ENCODE measurements at regions not wholly inside any gene's neighbourhood (a gene's known extent, or its start where the extent isn't known, plus 50 kb on each side); places are given as distances from the start of the nearest gene placed in this dataset.

- Histone ChIP-seq H3K36me3 (ENCODE audit: control insufficient read depth, insufficient read depth, low read length) (no peaks in the 10 kb centered on the region), H3K79me2 (ENCODE audit: control insufficient read depth, insufficient read depth, low read length) (no peaks in the 10 kb centered on the region), H2AFZ (ENCODE audit: low read length) (no peak overlapping the region), H3K4me2 (ENCODE audit: extremely low read depth, insufficient read depth, low read length) (no peak overlapping the region), H3K27ac (ENCODE audit: insufficient read depth, low read length) (no peak overlapping the region), H3K4me1 (ENCODE audit: control insufficient read depth, extremely low read depth, insufficient read depth, low read length) (peaks cover 5% of the 10 kb centered on the region), H3K27me3 (ENCODE audit: control insufficient read depth, insufficient read depth, low read length) (no peaks in the 10 kb centered on the region), H3K4me3 (replicated peaks in 1 of 4; ENCODE audit: control extremely low read depth in 1 of 4, insufficient read depth in 1 of 4, low read depth in 3 of 4, low read length in 4 of 4) (no peak overlapping the region), H3K9ac (ENCODE audit: insufficient read depth, low read length) (no peak overlapping the region), H4K20me1 (ENCODE audit: control insufficient read depth, extremely low read depth, insufficient read depth, low read length) (no peaks in the 10 kb centered on the region), H3K9me3 (ENCODE audit: control insufficient read depth, insufficient read depth, low read depth, low read length) (no peaks in the 10 kb centered on the region)
- no peak for TF ChIP-seq EZH2 (IDR thresholded peaks at IDR 0.05; ENCODE audit: low read length, missing control alignments)
- no peak for TF ChIP-seq CTCF (conservative IDR thresholded peaks at IDR 0.05 in 1 of 2, IDR thresholded peaks at IDR 0.05 in 1 of 2; ENCODE audit: low read depth in 1 of 2, low read length in 2 of 2)
- peak in 1 of 2 donors; percentile 53 for DNase-seq (ENCODE audit: low read depth in 2 of 2)
Observed at GRCh38 chr1:116851846-116852245, 57.9 kb upstream of the PTGFRN start.

- H3K4me1 ChIP-seq (ENCODE audit: control insufficient read depth, extremely low read depth, insufficient read depth, low read length): peaks cover 5% of the 10 kb centered on the region
Observed at GRCh38 chr1:116852367-116852766, 57.3 kb upstream of the PTGFRN start.

GRCh38 chr1:116852910-116853309 lies 56.8 kb upstream of the PTGFRN start:
- no peak for TF ChIP-seq CTCF (conservative IDR thresholded peaks at IDR 0.05 in 1 of 2, IDR thresholded peaks at IDR 0.05 in 1 of 2; ENCODE audit: low read depth in 1 of 2, low read length in 2 of 2)
- TF ChIP-seq EZH2 (IDR thresholded peaks at IDR 0.05; ENCODE audit: low read length, missing control alignments): no peak
- no peak overlapping the region for H3K9ac ChIP-seq (ENCODE audit: insufficient read depth, low read length)
- H3K79me2 ChIP-seq (ENCODE audit: control insufficient read depth, insufficient read depth, low read length): no peaks in the 10 kb centered on the region
- H3K4me2 ChIP-seq (ENCODE audit: extremely low read depth, insufficient read depth, low read length): no peak overlapping the region
- no peak overlapping the region for H3K4me3 ChIP-seq (replicated peaks in 1 of 4; ENCODE audit: control extremely low read depth in 1 of 4, insufficient read depth in 1 of 4, low read depth in 3 of 4, low read length in 4 of 4)
- H3K4me1 ChIP-seq (ENCODE audit: control insufficient read depth, extremely low read depth, insufficient read depth, low read length): peaks cover 5% of the 10 kb centered on the region
- H3K27me3 ChIP-seq (ENCODE audit: control insufficient read depth, insufficient read depth, low read length): no peaks in the 10 kb centered on the region
- H4K20me1 ChIP-seq (ENCODE audit: control insufficient read depth, extremely low read depth, insufficient read depth, low read length): no peaks in the 10 kb centered on the region
- no peaks in the 10 kb centered on the region for H3K36me3 ChIP-seq (ENCODE audit: control insufficient read depth, insufficient read depth, low read length)
- no peaks in the 10 kb centered on the region for H3K9me3 ChIP-seq (ENCODE audit: control insufficient read depth, insufficient read depth, low read depth, low read length)
- no peak overlapping the region for H3K27ac ChIP-seq (ENCODE audit: insufficient read depth, low read length)
- H2AFZ ChIP-seq (ENCODE audit: low read length): no peak overlapping the region
- DNase-seq (ENCODE audit: low read depth in 2 of 2): peak in 1 of 2 donors; percentile 82

More at GRCh38 chr1:116852367-116852766, 57.3 kb upstream of the PTGFRN start:
- no peak for DNase-seq (ENCODE audit: low read depth in 2 of 2)
- Histone ChIP-seq H3K27ac (ENCODE audit: insufficient read depth, low read length) (no peak overlapping the region), H3K4me2 (ENCODE audit: extremely low read depth, insufficient read depth, low read length) (no peak overlapping the region), H3K4me3 (replicated peaks in 1 of 4; ENCODE audit: control extremely low read depth in 1 of 4, insufficient read depth in 1 of 4, low read depth in 3 of 4, low read length in 4 of 4) (no peak overlapping the region), H2AFZ (ENCODE audit: low read length) (no peak overlapping the region), H3K9me3 (ENCODE audit: control insufficient read depth, insufficient read depth, low read depth, low read length) (no peaks in the 10 kb centered on the region), H3K36me3 (ENCODE audit: control insufficient read depth, insufficient read depth, low read length) (no peaks in the 10 kb centered on the region), H3K9ac (ENCODE audit: insufficient read depth, low read length) (no peak overlapping the region), H3K27me3 (ENCODE audit: control insufficient read depth, insufficient read depth, low read length) (no peaks in the 10 kb centered on the region), H3K79me2 (ENCODE audit: control insufficient read depth, insufficient read depth, low read length) (no peaks in the 10 kb centered on the region), H4K20me1 (ENCODE audit: control insufficient read depth, extremely low read depth, insufficient read depth, low read length) (no peaks in the 10 kb centered on the region)
- TF ChIP-seq CTCF (conservative IDR thresholded peaks at IDR 0.05 in 1 of 2, IDR thresholded peaks at IDR 0.05 in 1 of 2; ENCODE audit: low read depth in 1 of 2, low read length in 2 of 2) (no peak), EZH2 (IDR thresholded peaks at IDR 0.05; ENCODE audit: low read length, missing control alignments) (no peak)

All from fibroblast of lung (primary cell).